NCI-H128 (cell line): ENCODE measurements at regions not wholly inside any gene's neighbourhood (a gene's known extent, or its start where the extent isn't known, plus 50 kb on each side); places are given as distances from the start of the nearest gene placed in this dataset.
"Not testable (repeated sequence)": the region's sequence is repeated elsewhere in the genome, so short reads cannot be mapped to it uniquely, and the experiment has no call there.

Source experiments
- DNase-seq: peaks from one replicate; lab custom pipeline; 2025; ENCODE audit not compliant: unreplicated experiment; lab: John Stamatoyannopoulos, UW

DNA sequence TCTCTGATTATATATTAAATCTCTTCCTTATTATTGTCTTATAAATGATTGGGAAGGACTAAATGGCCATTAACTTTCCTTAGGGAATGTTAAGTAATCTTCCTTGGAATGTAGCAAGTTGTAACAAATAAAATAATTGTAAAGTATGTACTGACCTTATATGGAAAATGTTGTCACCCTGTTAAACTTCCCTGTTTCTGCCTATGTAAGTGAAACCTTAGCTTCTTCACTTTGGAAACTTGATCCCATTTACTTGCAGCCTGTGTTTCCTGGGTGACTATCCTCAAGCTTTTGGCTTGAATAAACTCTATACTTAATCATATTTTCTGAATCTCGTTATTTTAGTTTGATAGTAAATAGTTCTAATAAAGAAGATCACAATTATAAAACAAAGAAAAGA is 519.5 kb upstream of the PTCHD4 start:
- DNase-seq: no peak

DNA sequence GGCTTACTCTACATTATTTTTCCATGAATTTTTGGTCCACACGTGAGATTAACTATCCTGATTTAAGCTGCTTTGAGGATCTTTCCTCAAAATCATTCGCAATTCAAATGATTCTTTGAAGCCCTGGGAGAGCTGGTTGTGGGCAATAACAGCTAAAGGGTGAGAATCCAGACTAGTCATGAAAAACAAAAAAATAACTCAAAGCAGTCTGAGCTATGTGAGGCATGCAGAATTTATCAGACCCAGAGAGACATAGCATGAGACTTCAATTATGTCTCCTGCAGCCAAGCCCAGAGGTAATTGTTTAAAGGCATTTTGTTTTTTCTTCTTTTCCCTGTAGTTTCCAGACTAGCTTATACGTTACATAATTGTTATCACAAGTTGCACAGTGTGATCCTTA is 517.3 kb upstream of the PTCHD4 start:
- no peak for DNase-seq

DNA sequence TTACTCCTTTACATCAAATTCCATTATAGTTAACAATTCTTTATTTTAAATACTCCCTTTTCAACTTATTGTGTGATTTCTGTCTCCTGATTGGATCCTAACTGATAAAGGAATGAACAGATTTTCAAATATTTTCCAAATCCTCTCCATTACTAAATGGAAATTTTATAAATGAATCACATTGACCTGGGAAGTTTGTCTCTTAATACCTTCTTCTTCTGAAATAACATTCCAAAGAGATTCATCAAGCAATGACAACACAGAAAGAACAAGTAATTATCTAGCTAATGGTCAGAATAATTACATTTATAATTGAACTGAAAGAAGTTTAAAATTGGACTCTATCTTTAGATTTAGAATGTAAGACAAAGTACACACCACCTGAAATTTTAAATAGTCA is 515.4 kb upstream of the PTCHD4 start:
- no peak for DNase-seq

DNA sequence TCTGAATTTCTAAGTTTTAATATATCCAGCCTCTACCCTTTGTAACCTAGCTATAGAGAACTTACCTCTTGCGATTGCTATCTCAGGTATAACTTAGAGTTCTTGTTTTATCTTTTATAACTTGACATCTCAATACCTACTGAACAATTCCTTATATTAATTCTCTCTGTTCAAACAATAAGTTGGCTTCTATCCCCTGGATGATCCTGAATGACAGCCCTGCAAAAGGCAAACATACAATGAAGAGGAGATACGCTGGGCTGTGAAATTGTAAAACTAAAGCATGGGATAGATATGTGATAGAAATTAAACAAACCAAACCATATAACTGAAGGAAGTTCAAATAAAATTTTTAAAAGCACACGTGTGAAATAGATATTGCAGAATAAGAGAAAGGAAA is 513.6 kb upstream of the PTCHD4 start:
- no peak for DNase-seq

DNA sequence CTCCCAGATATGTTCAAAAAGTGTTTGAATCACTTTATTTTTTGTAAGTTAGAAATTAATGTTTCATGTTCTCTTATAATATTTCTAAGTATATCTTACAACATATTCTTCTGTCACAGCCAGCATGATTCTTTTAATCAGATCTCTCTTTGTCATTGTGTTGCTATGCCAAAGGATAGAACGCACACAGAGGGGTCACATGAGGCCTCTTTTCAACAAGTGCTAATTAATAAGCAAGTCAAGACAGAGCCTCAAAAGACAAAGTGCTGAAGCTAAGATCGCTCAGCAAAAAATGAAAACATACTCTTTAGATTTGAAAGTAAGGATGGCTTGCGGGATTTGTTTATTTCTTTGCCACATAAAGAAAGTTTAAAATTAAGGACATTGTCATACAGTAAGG is 508.8 kb upstream of the PTCHD4 start:
- no peak for DNase-seq

DNA sequence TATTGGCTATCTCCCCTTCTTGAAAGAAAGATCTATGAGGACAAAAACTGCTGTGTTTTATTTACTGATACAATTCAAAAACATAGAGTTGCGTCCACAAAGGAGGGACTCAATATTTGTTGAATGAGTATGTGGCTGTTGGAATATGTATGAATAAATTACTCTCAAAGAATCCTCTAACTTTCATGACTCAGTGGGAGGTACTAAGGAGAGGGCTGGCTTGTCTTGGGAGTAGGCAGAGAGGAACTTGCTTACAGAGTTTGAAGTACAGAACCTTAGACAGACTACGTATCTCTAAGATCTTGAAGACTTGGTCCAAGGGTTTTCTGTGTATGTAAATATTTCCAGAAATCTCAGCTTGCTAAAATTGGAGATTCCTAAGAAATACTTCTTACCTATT is 504.0 kb upstream of the PTCHD4 start:
- DNase-seq: no peak

DNA sequence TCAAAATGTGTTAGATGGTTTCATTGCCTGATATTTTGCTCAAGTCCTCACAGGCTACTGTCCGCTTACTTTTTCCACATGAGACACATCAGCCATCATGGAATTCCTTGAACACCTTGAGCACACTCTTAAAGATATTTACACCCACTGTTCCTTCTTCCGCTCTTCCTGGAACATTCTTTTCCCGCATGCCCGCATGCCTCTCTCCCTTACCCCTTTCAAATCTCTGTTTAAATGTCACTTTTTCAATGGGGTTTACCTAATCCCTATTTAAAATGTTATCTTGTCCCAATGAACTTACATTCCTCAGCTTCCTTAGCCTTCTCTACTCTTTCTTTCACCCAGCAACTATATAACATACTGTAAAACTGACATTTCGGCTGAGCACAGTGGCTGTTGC is 503.3 kb upstream of the PTCHD4 start:
- DNase-seq: no peak

DNA sequence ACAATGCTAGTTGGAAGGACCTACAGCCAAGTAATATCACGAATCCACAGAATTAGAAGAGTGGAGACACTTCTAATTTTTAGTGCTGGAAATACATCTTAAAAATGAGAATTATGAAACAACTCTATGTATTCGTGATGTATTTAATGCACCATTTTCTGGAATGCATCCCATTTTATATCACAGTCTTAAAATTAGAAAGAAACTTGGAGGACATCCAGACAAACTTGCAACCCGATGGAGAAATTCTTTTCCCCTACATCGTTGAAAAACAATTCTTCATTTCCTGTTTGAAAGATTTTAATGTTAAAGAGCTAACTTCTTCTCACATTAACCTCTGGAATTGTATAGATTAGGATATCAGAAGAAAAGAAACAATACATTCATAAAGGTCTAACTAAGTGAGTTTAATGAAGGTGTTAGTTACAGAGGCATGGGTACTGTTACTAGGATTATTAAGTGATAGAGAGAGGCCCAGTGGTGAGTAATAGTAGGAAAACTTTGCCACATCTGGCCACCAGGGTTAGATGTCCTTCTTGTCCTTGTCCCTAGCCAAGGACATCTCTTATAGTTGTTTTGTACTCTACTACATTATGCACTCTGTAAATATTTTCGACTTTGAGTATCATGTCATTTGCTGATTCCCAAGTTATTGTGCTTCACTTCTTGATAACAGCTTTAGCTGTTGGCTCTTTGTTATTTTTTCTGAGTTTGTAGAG is 502.4 kb upstream of the PTCHD4 start:
- no peak for DNase-seq

DNA sequence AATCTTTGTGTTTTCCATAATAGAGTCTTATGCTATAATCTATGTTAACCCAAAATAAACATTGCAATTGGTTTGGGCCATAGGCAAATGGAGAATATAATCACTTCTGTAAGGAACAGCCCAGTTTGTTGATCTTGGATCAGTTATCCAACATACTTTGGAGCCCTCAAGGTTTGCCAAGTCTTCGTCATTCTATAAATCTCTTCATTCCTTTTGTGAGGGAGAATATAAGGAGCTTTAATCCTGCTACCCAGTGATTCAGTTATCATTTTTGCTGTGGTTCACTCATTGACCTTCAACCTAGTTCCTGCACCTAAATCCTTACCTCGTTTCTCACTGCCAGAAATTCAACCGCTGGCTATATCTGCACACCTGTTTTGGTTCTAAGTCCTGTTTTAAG is 500.3 kb upstream of the PTCHD4 start:
- no peak for DNase-seq

DNA sequence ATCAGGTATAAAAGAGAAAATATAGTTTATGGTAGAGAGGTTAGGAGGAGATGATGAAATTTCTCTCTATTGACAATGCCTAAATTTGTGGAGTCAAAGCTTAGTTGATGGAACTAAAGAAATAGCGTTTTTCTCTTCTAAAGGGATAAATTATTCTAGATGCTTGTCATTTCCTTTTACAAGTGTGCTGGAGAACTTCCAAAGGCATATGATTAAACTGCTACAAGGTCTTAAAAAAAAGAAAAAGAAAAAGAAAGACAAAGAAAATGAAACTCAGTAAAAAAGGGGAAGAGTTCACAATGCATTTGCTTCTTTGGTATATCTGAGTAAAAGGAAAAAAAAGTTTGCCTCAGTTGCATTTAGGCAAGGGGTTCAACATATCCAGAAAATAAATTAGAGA is 499.8 kb upstream of the PTCHD4 start:
- DNase-seq: no peak

DNA sequence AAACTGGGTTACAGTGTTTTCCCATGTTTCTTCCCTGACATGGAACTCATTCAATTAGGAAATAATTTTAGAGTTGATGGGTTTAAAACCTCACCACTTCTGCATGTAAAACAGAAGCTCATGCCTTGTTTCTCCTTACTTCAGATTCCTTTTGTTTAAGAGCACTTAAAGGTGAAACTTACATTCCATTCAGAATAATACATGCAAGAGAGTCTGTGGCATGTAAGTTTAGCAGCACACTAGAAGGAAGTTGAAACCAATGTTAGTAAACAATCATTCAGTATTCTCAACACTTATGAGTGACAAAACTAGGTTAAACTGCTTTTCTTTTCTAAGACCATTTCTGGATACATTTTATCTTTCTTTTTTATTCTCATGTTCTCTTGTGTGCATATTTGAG is 495.6 kb upstream of the PTCHD4 start:
- no peak for DNase-seq

DNA sequence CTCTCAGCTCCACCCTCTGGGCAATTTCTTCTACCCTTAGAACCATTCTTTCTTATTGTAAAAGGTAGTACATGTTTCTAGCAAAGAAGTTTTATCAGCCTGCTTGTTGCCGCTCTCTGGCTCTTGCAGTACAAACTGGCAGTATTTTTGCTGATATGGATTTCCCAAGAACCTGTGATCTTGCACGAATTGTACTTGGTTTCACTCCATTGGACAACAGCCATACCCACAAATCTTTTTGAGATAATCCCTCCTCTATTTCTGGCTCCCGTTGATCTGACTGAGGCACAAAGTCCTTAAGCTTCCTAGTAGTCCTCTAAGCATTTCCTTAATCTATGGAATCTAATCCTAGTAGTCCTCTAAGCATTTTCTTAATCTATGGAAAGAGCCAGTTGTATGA is 487.0 kb upstream of the PTCHD4 start:
- DNase-seq: no peak

DNA sequence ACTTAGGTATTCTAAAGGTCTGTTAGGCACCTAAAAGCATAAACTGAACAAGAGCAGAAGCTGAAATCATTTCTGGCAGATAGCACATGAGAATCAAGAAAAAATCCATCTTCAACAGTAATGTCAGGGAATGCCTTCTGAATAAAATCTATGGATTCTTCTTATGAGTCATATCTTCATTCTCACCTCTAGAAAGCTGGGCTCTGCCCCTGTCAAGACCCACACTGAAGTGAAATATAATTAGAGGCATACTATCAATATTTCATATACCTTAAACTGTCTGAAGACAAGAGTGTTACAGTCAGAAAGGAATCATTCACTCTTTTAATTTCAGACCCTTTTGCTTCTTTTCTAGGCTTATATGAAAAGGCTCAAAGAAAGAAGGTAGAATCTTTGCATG is 485.8 kb upstream of the PTCHD4 start:
- no peak for DNase-seq

DNA sequence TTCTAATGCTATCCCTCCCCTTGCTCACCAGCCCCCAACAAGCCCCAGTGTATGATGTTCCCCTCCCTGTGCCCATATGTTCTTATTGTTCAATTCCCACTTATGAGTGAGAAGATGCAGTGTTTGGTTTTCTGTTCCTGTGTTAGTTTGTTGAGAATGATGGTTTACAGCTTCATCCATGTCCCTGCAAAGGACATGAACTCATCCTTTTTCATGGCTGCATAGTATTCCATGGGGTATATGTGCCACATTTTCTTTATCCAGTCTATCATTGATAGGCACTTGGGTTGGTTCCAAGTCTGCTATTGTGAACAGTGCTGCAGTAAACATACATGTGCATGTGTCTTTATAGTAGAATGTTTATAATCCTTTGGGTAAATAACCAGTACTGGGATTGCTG is 480.2 kb upstream of the PTCHD4 start:
- not testable (repeated sequence) for DNase-seq

DNA sequence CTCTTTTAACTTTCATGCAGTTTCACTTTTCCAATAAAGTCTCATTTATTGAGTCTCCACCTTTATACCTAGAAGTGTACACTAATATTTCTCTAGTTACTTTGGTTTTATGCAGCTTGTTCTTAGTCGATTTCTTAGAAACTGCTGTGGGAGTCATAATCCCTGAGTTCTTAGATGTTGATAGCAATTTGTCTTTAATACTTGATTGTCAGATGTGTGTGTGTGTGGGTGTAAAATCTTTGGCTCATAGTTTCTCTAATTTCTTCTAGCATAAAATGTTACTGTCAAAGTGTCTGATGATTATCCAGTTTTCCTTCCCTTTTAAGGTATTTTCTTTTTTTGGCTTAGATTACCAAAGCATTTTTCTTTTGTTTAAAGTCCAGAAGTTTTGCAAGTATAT is 473.8 kb upstream of the PTCHD4 start:
- no peak for DNase-seq

DNA sequence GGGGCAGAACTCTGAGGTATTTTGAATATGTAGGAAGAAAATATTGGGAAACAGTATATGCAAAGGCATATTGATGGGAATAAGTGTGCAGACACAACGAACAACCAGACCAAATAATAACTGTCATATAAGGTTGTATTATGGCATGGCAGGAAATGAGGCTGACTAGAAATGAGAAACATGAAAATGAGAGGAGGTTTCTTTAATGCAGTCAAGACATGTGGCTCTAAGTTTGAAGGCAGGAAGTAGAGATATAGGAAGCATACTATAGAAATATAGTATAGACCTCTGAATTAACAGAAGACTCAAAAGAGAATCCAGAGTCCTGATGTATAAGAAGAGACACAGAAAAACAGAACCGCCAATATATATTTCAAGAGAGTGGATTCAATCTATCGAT is 459.7 kb upstream of the PTCHD4 start:
- no peak for DNase-seq

DNA sequence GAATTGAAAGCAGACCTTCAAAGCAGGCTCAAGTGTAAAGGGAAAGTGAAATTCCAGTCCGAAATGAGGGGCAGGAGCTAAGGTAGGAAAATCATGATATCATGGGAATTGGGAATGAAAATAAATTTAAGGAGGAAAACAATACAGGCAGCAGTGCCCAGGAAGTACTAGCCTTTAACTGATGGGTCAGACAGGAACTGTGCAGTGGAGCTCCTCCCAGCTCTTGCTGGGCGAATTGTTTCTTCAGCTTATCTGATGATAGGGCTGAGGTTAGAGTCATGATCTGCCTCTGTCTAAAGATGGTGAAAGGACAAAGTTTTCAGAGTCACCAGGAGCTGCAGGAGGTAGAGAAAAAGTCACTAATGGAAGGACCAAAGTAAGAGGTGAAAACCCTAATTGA is 457.9 kb upstream of the PTCHD4 start:
- DNase-seq: no peak

DNA sequence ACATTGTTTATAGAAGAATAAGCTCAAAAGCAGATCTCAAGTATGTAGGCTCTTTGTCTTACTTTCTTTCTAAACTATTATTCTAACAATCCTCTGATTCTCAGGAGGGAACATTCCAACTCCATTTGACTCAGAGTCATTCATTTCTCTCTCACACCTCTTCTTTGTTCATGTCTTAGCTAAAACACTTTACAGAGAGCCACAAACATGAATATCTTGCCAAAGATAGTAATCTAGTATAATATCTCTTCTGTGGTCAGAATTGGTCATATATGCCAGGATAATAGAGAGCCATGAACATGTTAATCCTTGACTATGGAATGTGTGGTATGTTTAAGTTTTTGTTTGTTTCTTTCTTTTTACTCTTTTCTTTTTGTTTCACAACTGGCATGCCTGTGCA is 456.0 kb upstream of the PTCHD4 start:
- no peak for DNase-seq

DNA sequence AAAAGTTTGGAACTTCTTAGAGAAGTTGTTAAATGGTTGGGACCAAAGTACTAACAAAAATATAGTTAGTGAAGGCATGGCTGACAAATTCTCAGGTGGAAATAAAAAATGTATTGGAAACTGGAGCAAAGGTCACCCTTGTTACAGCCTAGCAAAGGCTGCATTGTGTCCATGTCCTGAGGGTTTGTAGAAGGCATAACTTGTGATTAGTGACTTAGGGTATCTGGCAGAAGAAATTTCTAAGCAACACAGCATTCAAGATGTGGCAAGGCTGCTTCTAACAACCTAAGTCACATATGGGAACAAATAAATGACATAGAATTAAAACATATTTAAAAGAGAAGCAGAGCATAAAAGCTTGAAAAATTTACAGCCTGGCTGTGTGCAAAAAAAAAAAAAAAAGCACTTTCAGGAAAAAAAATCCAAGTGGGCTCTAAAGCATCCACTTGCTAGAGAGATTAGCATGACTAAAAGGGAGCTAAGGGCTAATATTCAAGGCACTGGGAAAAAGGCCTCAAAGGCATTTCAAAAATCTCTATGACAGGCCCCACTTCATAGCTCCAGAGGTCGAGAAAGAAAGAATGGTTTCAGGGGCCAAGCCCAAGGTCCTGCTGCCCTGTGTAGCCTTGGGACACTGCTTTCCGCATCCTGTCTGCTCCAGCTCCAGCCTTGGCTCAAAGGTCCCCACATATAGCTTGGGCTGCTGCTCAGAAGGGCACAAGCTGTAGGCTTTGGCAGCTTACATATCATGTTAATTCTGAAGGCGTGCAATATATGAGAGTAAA is 453.2 kb upstream of the PTCHD4 start:
- DNase-seq: no peak

DNA sequence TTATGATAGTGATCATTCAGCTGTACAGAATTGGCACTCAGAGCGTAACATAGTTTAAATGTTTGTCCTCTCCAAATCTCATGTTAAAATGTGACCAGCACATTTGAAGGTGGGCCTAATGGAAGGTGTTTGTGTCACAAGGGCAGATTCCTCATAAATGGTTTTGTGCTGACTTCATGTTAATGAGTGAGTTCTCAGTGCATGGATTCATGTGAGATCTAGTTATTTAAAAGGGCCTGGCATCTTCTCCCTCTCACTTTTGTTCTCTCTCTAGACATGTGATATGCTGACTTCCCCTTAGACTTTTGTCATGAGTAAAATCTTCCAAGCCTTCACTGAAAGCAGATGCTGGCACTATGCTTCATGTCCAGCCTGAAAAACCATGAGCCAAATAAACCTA is 452.4 kb upstream of the PTCHD4 start:
- DNase-seq: no peak

DNA sequence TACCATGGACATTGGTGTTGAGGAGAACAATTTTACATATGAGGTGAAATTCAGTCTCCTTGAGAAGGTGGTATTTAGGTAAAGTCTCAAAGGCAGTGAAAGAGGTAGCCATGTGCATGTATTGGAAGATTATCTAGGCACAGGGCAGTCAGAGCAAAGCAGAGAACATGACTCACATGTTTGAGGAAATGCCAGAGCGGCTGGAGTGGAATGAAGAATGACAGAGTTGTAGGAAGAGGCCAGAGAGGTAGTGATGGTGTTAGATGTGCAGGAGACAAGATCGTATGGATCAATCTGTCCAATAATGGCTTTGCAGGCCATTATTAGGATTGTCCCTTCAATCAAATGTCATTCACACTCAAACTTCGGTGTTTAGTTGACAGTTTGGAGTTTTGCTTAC is 449.4 kb upstream of the PTCHD4 start:
- no peak for DNase-seq

DNA sequence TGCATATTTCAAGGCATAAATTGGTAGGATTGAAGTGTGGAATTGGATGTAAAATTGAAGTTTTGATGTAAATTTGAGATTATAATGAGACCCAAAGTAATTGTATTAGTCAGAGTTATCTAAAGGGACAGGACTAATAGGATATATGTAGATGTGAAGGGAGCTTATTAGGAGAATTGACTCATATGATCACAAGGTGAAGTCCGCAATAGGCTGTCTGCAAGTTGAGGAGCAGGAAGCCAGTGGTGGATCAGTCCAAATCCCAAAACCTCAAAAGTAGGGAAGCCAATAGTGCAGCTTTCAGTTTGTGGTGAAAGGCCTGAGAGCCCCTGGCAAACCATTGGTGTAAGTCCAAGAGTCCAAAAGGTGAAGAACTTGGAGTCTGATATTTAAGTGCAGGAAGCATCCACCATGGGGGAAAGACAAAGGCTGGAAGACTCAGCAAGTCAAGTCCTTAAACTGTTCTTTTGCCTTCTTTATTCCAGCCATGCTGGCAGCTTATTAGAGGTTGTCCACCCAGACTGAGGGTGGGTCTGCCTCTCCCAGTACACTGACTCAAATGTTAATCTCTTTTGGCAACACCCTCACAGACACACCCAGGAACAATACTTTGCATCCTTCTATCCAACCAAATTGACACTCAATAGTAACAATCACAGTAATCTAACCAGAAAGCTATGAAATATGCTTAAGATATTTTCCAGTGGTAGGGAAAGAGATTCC is 442.6 kb upstream of the PTCHD4 start:
- no peak for DNase-seq
